Choroid plexus epithelial cell (primary cell): ENCODE measurements at regions not wholly inside any gene's neighbourhood (a gene's known extent, or its start where the extent isn't known, plus 50 kb on each side); places are given as distances from the start of the nearest gene placed in this dataset.

Experiments
- DNase-seq: peaks from one replicate; pipeline ENCODE4 v3.0.0-alpha.2; 2010; ENCODE audit warnings: low read depth
- H3K4me3 ChIP-seq: 2 replicates; pipeline ENCODE4 v1.5.1; 2011; ENCODE audit warnings: low read depth, mild to moderate bottlenecking, control low read depth, low read length, moderate library complexity
- TF ChIP-seq, protein P1 (sequence below): conservative IDR thresholded peaks from 2 replicates; pipeline ENCODE4 v1.5.1; 2011; ENCODE audit warnings: low read depth, mild to moderate bottlenecking, control low read depth, inconsistent platforms, low read length, moderate library complexity

DNA sequence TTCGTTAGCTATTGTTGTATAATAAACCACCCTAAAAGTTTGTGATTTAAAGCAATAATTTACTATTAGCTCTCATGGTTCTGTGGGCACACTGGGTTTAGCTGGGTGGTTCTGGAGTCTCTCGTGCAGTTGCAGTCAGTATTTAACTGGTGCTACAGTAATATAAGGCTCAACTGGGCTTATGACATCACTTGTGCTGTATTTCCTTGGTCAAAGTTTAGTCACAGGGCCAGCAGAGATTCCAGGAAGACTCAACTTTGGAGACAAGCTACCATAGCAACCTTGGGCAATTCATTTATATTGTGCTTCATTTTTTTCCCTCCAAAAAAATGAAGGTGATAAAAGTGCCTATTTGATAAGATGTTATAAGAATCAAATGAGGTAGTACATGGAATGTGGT, 204.2 kb upstream of the GUCY1A2 start:
- DNase-seq = no peak
- TF ChIP-seq, protein P1, sequence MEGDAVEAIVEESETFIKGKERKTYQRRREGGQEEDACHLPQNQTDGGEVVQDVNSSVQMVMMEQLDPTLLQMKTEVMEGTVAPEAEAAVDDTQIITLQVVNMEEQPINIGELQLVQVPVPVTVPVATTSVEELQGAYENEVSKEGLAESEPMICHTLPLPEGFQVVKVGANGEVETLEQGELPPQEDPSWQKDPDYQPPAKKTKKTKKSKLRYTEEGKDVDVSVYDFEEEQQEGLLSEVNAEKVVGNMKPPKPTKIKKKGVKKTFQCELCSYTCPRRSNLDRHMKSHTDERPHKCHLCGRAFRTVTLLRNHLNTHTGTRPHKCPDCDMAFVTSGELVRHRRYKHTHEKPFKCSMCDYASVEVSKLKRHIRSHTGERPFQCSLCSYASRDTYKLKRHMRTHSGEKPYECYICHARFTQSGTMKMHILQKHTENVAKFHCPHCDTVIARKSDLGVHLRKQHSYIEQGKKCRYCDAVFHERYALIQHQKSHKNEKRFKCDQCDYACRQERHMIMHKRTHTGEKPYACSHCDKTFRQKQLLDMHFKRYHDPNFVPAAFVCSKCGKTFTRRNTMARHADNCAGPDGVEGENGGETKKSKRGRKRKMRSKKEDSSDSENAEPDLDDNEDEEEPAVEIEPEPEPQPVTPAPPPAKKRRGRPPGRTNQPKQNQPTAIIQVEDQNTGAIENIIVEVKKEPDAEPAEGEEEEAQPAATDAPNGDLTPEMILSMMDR = no peak

DNA sequence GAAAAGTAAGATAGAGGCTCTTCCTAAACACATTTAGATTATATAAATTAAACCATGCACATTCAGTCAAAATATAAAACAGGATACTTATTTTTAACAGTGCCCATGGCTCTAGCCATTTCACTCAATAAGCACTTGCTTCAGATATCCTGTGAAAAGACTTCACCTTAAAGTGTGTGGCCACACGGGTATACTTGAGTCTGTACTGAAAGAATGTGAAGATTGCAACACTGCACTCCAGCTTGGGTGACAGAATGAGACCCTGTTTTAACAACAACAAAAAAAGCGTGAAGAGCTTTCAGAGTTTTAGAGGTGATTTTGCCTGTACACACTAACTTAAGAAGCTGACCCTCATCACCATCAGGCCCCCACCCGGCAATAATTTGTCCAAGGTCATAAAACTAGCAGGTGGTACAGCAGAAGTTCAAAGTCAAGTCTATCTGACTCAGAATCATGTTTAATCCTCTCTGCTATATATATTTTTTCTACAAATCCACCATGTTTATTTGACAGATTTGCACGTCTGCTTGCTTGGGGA, 203.5 kb upstream of the GUCY1A2 start:
- H3K4me3 ChIP-seq = no peak overlapping the region
- TF ChIP-seq, protein P1 = no peak
- no peak for DNase-seq

More for the DNA sequence above, 204.2 kb upstream of the GUCY1A2 start:
- no peak overlapping the region for H3K4me3 ChIP-seq

DNA sequence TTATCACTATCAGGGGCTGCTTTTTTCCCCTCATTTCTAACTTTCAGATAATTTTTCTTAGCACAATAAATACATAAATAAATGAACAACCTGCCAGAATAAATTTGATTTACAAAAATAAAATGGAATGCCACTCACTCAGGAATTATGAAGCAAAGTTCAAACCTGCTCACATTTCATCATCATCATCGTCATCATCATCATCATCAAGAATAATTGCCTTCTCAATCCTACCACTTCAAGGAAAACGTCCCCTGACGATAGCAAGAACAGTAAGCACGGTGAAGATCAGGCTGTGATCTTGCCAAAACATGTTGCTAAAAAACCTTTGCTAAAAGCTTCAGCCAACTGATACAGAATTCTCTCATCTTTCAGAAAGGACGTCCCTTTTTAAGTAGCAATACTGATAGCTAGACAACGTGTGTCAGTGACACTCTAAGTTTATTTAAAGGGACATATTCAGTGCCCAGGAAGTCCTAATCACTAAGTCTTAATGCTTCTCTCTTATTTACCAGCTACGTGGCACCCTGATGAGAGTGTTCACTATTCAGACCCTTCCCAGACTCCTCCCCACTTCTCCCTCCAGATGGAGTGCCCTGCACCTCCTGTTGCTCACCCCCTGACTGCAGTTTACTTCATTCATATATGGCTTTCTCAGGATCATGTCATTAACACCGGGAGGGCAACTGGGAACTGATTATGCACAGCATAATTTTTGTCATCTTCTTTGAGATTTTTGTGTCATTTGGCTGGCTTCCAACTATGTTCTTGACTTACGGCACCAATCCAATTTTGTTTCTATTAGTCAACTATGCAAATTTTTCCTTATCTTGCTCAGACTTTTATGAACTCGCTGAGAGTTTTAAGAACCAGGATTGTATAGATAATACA, 200.1 kb upstream of the GUCY1A2 start:
- DNase-seq = no peak
- H3K4me3 ChIP-seq = no peak overlapping the region
- TF ChIP-seq, protein P1 = no peak

DNA sequence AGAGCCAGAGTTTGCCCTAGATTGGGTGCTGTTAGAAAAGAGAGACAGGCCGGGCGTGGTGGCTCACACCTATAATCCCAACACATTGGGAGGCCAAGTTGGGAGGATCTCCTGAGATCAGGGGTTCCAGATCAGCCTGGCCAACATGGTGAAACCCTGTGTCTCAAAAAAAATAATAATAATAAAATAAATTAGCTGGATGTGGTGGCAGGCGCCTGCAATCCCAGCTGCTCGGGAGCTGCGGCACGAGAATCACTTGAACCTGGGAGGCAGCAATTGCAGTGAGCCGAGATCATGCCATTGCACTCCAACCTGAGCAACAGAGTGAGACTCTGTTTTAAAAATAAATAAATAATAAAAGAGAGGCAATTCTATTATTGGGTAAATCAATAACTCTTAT, 199.2 kb upstream of the GUCY1A2 start:
- DNase-seq = no peak
- TF ChIP-seq, protein P1 = no peak
- H3K4me3 ChIP-seq = no peak overlapping the region

DNA sequence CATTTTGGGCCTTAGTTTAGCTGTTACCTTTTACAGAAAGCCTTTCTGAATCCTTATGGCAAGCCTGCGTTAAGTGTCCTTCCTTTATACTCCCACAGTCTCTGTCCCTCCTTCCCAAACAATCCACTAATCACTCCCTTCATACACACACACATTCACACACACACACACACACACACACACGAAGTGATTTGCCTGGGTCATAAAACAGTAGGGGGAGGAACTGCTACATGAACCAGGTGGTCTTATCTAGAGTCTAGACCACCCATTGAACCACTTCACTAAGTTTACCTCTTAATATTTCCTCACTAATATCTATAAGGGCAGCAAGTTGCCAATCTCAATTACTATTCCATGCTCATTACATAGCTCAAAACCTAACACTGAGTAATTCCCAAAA, 196.7 kb upstream of the GUCY1A2 start:
- TF ChIP-seq, protein P1 = no peak
- H3K4me3 ChIP-seq = no peak overlapping the region
- no peak for DNase-seq

DNA sequence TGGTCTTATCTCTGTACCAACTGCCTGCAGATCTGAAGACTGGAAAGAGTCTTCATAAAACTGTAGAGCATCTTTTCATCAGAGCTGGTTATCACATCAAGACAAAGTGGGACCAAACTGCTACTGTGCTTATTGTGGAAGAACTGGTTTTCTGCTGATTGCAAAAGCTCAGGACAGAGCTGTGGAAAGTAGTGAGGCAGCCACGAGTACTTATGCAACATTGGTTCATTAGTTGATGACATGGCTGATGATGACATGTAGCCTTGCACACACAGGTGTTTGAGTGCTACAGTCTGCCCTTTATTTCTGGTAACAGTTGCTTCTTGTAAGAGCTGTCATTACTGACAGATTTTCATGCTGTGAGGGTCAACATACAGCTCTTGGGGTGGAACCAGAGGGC, 185.4 kb upstream of the GUCY1A2 start:
- H3K4me3 ChIP-seq = no peak overlapping the region
- DNase-seq = no peak
- TF ChIP-seq, protein P1 = no peak

DNA sequence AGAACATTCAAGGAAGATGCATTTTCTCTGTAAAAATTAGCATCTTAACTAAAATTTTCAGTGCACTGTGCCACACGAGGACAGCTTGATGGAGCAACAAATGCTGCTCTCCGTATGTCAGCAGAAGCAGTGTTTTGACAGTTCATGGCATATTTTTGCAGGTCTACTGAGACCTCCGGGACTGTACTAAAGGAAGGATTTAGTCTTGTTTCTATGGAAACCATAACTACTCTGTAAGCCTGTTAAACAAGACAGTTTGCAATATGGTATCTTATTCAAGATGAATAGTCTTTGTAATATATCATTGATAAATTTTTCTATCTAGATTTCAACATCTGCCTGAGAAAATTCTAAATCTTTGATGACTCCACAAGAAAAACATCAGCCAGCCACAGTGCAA, 184.0 kb upstream of the GUCY1A2 start:
- no peak overlapping the region for H3K4me3 ChIP-seq
- TF ChIP-seq, protein P1 = no peak
- DNase-seq = no peak
